Right lobe of liver (tissue), 6 donors: ENCODE measurements at regions not wholly inside any gene's neighbourhood (a gene's known extent, or its start where the extent isn't known, plus 50 kb on each side); places are given as distances from the start of the nearest gene placed in this dataset.
A peak's percentile ranks its signal among the peaks of the same experiment; 100 is the strongest.

Experiments used
- ATAC-seq, 4 donors: fragments of 200-7000 bp; cut with Tn5 transposase; one replicate each; pipeline ENCODE4 v1.9.1; 2020; ENCODE audit warnings: mild to moderate bottlenecking in 4 of 4, moderate library complexity in 4 of 4
- DNase-seq, 3 donors: peaks; one replicate each; pipeline ENCODE4 v3.0.0-alpha.2; 2020
- H3K27ac ChIP-seq, 3 donors: fragments of 200-600 bp; one replicate each; pipeline ENCODE4 v1.8.0; 2022
- H3K27me3 ChIP-seq, 2 donors: fragments of 200-600 bp; one replicate each; pipeline ENCODE4 v1.8.0; 2022
- H3K36me3 ChIP-seq, 4 donors: fragments of 200-600 bp; sonication (generic) in 1 of 4; one replicate each; pipeline versions ENCODE4 v1.5.1 to v1.8.0; 2017 to 2022; ENCODE audit warnings: control low read depth in 1 of 4
- H3K4me1 ChIP-seq, 4 donors: fragments of 200-600 bp; sonication (generic) in 1 of 4; one replicate each; pipeline versions ENCODE4 v1.5.1 to v1.8.0; 2017 to 2022; ENCODE audit warnings: control low read depth in 1 of 4
- H3K4me3 ChIP-seq, 3 donors: fragments of 200-600 bp; one replicate each; pipeline ENCODE4 v1.8.0; 2022
- H3K9me3 ChIP-seq, 4 donors: fragments of 200-600 bp; sonication (generic) in 1 of 4; one replicate each; pipeline versions ENCODE4 v1.5.1 to v1.8.0; 2017 to 2022; ENCODE audit warnings: control low read depth in 1 of 4
- POLR2A ChIP-seq: fragments of 450-650 bp; IDR thresholded peaks from one replicate; pipeline ENCODE4 v1.6.1; 2017; ENCODE audit warnings: antibody characterized with exemption, mild to moderate bottlenecking
- WGBS: methylation state at CpG from one replicate; pipeline ENCODE4 v1.1.6; 2018; ENCODE audit warnings: low coverage, low lambda C conversion rate; ENCODE audit not compliant: insufficient coverage; ENCODE audit errors: missing lambda C conversion rate; 5-methylcytosine and 5-hydroxymethylcytosine counted together
- intact Hi-C, 2 donors: fragments of 100-400 bp; cut with DNase I; formaldehyde crosslinking; loops; one replicate each; pipeline versions ENCODE4 v1.11.2 to v1.14.1; 2022
- TF ChIP-seq, protein P1 (sequence below), 4 donors: fragments of 200-600 bp in 3 of 4; fragments of 450-650 bp in 1 of 4; IDR thresholded peaks; one replicate each; pipeline versions ENCODE4 v1.5.1 to v1.8.0; 2016 to 2022; ENCODE audit warnings: antibody characterized with exemption in 4 of 4, mild to moderate bottlenecking in 2 of 4
- donor health status: DM: no; HTN: yes; CAD: no.
- donor health status: DM: no; HTN: no; CAD: no.
- donor health status: DM: no; HTN: no; CAD: no.
- donor health status: DM: no; HTN: yes; CAD: no.
- donor health status: DM: no; HTN: yes; CAD: no.

DNA sequence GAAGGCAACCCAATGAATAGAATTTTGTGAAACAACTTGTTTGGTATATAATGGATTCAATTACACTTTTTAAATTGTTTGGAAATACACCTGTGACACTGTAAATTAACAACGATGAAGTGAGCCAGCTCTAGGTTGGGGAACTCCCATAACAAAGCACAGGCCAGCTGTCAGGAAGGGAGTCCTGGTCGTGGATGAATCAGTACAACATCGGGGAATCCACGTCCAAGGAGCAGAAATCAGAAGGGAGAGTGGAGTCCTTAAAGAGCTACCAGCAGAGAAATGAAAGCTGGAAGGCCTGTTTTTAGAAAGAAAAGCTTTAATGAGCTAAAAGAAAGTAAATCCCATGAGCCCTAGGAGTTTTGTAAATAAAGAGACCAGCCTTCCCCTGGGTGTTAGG is 223.1 kb upstream of the SLC35B3 start:
- 28% methylated on average over 4 of the region's 4 CpGs for WGBS
- no peak overlapping the region for H3K4me3 ChIP-seq
- peaks cover 0 to 51% (median 5%) of the 10 kb centered on the region in 4 donors for H3K4me1 ChIP-seq
- DNase-seq (no peak), ATAC-seq (peak in 1 of 4 donors; percentile 44)
- H3K9me3 ChIP-seq, result no peaks in the 10 kb centered on the region
- TF ChIP-seq, protein P1, sequence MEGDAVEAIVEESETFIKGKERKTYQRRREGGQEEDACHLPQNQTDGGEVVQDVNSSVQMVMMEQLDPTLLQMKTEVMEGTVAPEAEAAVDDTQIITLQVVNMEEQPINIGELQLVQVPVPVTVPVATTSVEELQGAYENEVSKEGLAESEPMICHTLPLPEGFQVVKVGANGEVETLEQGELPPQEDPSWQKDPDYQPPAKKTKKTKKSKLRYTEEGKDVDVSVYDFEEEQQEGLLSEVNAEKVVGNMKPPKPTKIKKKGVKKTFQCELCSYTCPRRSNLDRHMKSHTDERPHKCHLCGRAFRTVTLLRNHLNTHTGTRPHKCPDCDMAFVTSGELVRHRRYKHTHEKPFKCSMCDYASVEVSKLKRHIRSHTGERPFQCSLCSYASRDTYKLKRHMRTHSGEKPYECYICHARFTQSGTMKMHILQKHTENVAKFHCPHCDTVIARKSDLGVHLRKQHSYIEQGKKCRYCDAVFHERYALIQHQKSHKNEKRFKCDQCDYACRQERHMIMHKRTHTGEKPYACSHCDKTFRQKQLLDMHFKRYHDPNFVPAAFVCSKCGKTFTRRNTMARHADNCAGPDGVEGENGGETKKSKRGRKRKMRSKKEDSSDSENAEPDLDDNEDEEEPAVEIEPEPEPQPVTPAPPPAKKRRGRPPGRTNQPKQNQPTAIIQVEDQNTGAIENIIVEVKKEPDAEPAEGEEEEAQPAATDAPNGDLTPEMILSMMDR (IDR thresholded peaks at IDR 0.05), result no peak
- TF ChIP-seq POLR2A, result no peak
- H3K36me3 ChIP-seq, result no peaks in the 10 kb centered on the region
- H3K27me3 ChIP-seq, result no peaks in the 10 kb centered on the region
- H3K27ac ChIP-seq, result peak overlapping the region in 1 of 3 donors; percentile 31
- intact Hi-C loops, result no loop called here

DNA sequence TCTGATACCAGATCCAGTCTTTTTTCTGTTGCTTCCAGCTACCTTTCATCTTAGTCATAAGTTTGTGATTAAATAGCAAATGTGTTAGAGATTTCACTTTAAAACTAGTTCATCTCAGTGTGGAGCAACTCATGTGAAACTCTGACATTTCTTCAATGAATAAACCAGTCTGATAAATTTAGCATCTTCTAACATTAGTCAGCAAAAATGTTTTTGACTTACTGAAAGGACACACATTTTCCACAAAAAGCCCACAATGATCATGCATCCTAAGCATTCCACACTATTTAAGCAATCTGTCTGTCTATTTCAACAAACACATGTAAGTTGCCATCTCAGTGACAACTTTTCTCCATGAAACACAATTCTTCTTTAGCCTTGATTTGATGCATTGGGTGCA is 222.2 kb upstream of the SLC35B3 start:
- ATAC-seq (no peak), DNase-seq (no peak)
- no peak overlapping the region for H3K4me3 ChIP-seq
- H3K4me1 ChIP-seq, result peaks cover 0 to 44% (median 5%) of the 10 kb centered on the region in 4 donors
- H3K36me3 ChIP-seq, result no peaks in the 10 kb centered on the region
- no peaks in the 10 kb centered on the region for H3K27me3 ChIP-seq
- no peaks in the 10 kb centered on the region for H3K9me3 ChIP-seq
- no peak for TF ChIP-seq POLR2A
- TF ChIP-seq, protein P1 (IDR thresholded peaks at IDR 0.05), result no peak
- intact Hi-C loops, result no loop called here
- peak overlapping the region in 1 of 3 donors; percentile 96 for H3K27ac ChIP-seq

DNA sequence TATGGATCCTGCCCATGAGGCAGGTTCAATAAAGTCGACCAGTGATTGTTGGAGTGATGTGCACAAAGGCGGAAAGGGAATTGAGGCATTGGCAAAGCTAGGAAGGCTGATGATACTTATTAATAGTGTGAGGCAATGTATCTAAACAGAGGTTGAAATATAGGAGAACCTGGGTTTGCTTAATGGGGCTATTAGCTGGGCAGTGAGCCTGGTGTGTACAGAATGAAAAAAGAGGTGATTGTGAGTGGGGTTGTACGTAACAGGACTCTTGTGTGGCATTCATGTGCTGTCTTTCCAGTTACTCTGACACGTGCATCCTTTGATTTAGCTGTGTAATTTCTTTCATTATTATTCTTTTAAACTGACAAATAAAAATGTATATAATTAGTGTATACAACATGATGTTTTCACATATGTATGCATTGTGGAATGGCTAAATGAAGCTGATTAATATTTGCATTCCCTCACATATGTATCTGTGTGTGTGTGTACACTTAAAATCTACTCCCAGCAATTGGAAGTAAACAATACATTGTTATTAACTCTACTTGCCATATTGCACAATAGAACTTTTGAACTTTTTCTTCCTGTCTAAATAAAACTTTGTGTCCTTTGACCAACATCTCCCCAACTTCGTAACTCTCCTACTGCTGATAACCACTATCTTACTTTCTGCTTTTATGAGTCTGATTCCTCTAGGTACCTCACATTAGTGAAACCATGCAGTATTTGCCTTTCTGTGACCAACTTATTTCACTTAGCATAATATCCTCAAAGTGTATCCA is 220.5 kb upstream of the SLC35B3 start:
- intact Hi-C loops, result no loop called here
- DNase-seq, result peak in 1 of 3 donors; percentile 51
- peak overlapping the region; percentile 9 to 96 (median 58) for H3K27ac ChIP-seq
- H3K36me3 ChIP-seq, result no peaks in the 10 kb centered on the region
- peak; percentile 37 to 70 (median 60) for ATAC-seq
- H3K4me1 ChIP-seq, result peaks cover 0 to 46% (median 7%) of the 10 kb centered on the region in 4 donors
- WGBS, result 24% methylated on average over 5 of the region's 5 CpGs
- H3K27me3 ChIP-seq, result no peaks in the 10 kb centered on the region
- TF ChIP-seq, protein P1 (IDR thresholded peaks at IDR 0.05), result no peak
- TF ChIP-seq POLR2A, result no peak
- H3K9me3 ChIP-seq, result no peaks in the 10 kb centered on the region
- H3K4me3 ChIP-seq, result peak overlapping the region in 2 of 3 donors; percentile 15 to 71

DNA sequence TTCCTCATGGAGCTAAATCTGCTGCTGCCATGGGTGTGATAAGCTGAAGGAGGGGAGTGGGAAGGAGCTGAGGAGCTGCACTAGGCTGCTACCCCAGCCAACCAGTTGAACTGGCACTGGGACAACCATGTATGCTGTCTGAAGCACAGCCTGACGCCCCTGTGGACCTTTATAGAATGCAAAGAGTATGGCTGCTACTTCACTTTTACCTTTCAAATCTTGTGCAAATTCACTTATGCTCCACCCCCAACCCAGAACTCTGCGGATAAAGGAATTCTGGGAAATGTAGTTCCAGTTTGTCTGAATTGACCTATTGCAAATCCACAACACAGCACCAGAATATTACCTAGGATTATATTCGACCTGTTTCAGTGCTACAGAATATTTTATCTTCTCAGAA is 217.4 kb upstream of the SLC35B3 start:
- H3K9me3 ChIP-seq, result no peaks in the 10 kb centered on the region
- H3K27me3 ChIP-seq, result no peaks in the 10 kb centered on the region
- ATAC-seq (peak; percentile 60 to 76 (median 65)), DNase-seq (peak in 1 of 3 donors; percentile 53)
- intact Hi-C loops, result no loop called here
- H3K4me1 ChIP-seq, result peaks cover 0 to 26% (median 7%) of the 10 kb centered on the region in 4 donors
- peak; percentile 52 for TF ChIP-seq POLR2A
- TF ChIP-seq, protein P1 (IDR thresholded peaks at IDR 0.05), result no peak
- H3K27ac ChIP-seq, result peak overlapping the region; percentile 74 to 96 (median 86)
- peak overlapping the region; percentile 43 to 71 (median 59) for H3K4me3 ChIP-seq
- WGBS, result 25% methylated on average over 3 of the region's 3 CpGs
- no peaks in the 10 kb centered on the region for H3K36me3 ChIP-seq
